ENCODE measurements at regions not wholly inside any gene's neighbourhood (a gene's known extent, or its start where the extent isn't known, plus 50 kb on each side); places are given as distances from the start of the nearest gene placed in this dataset.
A peak's percentile ranks its signal among the peaks of the same experiment; 100 is the strongest.

GRCh38 chr9:35540315-35540714 lies 50.4 kb downstream of the RUSC2 start:
- DNase-seq = no peak

- no peak for DNase-seq
These were observed 56.9 kb downstream of the RUSC2 start for GRCh38 chr9:35546853-35547252.

- DNase-seq = no peak
These were observed 57.1 kb upstream of the TESK1 start for GRCh38 chr9:35547889-35548418.

- no peak for DNase-seq
These were observed 56.5 kb upstream of the TESK1 start for GRCh38 chr9:35548571-35548970.

GRCh38 chr9:35549441-35549840 lies 55.6 kb upstream of the TESK1 start:
- DNase-seq = no peak

GRCh38 chr9:35552376-35552775 lies 52.7 kb upstream of the TESK1 start:
- no peak for DNase-seq

GRCh38 chr9:35552837-35553236 lies 52.2 kb upstream of the TESK1 start:
- no peak for DNase-seq

GRCh38 chr9:35553670-35554543 lies 51.2 kb upstream of the TESK1 start:
- DNase-seq = peak; percentile 11 to 73

- no peak for DNase-seq
These were observed 49.8 kb upstream of the TESK1 start for GRCh38 chr9:35555246-35555701.
